Peyer's patch (tissue), 4 donors: ENCODE measurements at regions not wholly inside any gene's neighbourhood (a gene's known extent, or its start where the extent isn't known, plus 50 kb on each side); places are given as distances from the start of the nearest gene placed in this dataset.

Experiments used
- DNase-seq, 3 donors: peaks; one replicate each; pipeline ENCODE4 v3.0.0-alpha.2; 2017 to 2019
- H3K27ac ChIP-seq, 4 donors: fragments of 200-600 bp; sonication (generic); one replicate each; pipeline ENCODE4 v1.5.1; 2016 to 2019
- H3K27me3 ChIP-seq, 2 donors: fragments of 200-600 bp; sonication (generic); one replicate each; pipeline ENCODE4 v1.5.1; 2019
- H3K36me3 ChIP-seq, 3 donors: fragments of 200-600 bp; sonication (generic); one replicate each; pipeline ENCODE4 v1.5.1; 2016 to 2019
- H3K4me1 ChIP-seq, 4 donors: fragments of 200-600 bp; sonication (generic); one replicate each; pipeline ENCODE4 v1.5.1; 2016 to 2019
- H3K4me3 ChIP-seq, 4 donors: fragments of 200-600 bp; sonication (generic); 1 replicate in 3 of 4; 2 replicates in 1 of 4; pipeline ENCODE4 v1.5.1; 2016 to 2019; ENCODE audit warnings: mild to moderate bottlenecking in 1 of 4
- H3K9me3 ChIP-seq, 4 donors: fragments of 200-600 bp; sonication (generic); one replicate each; pipeline ENCODE4 v1.5.1; 2016 to 2019; ENCODE audit warnings: mild to moderate bottlenecking in 1 of 4
- CTCF ChIP-seq, 6 experiments: fragments of 450-650 bp in 4 of 6; fragments of 200-600 bp in 2 of 6; sonication (generic) in 1 of 6; IDR thresholded peaks; one replicate each; pipeline ENCODE4 v1.5.1; 2017 to 2019; ENCODE audit warnings: antibody characterized with exemption in 6 of 6, mild to moderate bottlenecking in 3 of 6, moderate library complexity in 1 of 6
- POLR2A ChIP-seq, 2 donors: fragments of 450-650 bp; IDR thresholded peaks; one replicate each; pipeline ENCODE4 v1.5.1; 2017; ENCODE audit warnings: antibody characterized with exemption in 2 of 2, mild to moderate bottlenecking in 2 of 2, moderate library complexity in 2 of 2

GRCh38 chr14:25215607-25216006 lies 165.7 kb upstream of the STXBP6 start:
- Histone ChIP-seq H3K27me3 (no peaks in the 10 kb centered on the region), H3K9me3 (no peaks in the 10 kb centered on the region), H3K4me1 (peaks cover 0 to 6% (median 0%) of the 10 kb centered on the region in 4 donors), H3K27ac (no peak overlapping the region), H3K36me3 (no peaks in the 10 kb centered on the region), H3K4me3 (no peak overlapping the region)
- TF ChIP-seq CTCF (IDR thresholded peaks at IDR 0.05), result no peak
- no peak for TF ChIP-seq POLR2A (IDR thresholded peaks at IDR 0.05)
- DNase-seq, result no peak

GRCh38 chr14:25197885-25198284 lies 147.9 kb upstream of the STXBP6 start:
- Histone ChIP-seq H3K27ac (no peak overlapping the region), H3K4me3 (no peak overlapping the region), H3K27me3 (no peaks in the 10 kb centered on the region), H3K36me3 (no peaks in the 10 kb centered on the region), H3K4me1 (no peaks in the 10 kb centered on the region), H3K9me3 (peaks cover 0 to 10% (median 2%) of the 10 kb centered on the region in 4 donors)
- TF ChIP-seq POLR2A (IDR thresholded peaks at IDR 0.05), result no peak
- TF ChIP-seq CTCF (IDR thresholded peaks at IDR 0.05), result no peak
- no peak for DNase-seq

DNA sequence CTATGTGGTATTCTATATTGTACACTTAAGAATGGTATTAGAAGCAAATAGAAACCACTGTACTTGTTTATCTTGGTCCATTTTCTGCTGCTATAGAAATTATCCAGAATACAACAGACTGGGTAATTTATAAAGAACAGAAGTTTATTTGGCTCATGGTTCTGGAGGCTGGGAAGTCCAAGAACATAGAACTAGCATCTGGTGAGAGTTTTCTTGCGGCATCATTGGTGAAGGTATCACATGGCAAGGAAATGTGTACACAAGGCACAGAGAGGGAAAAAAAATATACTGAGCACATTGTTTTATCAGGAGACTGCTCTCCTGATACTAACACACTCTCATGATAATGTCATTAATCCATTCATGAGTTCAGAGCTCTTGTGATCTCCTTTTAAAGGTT lies 130.3 kb upstream of the STXBP6 start:
- Histone ChIP-seq H3K27me3 (no peaks in the 10 kb centered on the region), H3K27ac (no peak overlapping the region), H3K36me3 (no peaks in the 10 kb centered on the region), H3K4me1 (no peaks in the 10 kb centered on the region), H3K9me3 (no peaks in the 10 kb centered on the region), H3K4me3 (no peak overlapping the region)
- TF ChIP-seq CTCF (IDR thresholded peaks at IDR 0.05) (no peak), POLR2A (IDR thresholded peaks at IDR 0.05) (no peak)
- DNase-seq, result no peak

DNA sequence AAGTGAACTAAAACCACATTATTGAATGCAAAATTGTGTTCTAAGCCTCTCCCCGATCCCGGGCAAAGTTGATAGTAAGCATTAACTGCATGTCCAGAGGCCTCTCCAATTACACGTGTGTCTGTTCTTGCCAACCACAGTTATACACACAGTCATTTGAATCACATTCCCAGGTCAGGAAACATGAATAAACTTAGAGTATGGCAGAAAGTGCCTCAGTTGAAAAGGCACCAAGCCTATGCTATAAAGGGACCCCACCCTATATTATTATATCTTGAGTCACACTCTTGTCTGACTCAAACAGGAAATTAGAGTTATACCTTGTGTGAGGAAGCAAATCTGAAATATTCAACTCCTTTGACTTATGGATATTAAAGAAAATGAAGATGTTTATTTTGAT lies 128.3 kb upstream of the STXBP6 start:
- no peak for TF ChIP-seq CTCF (IDR thresholded peaks at IDR 0.05)
- no peak for TF ChIP-seq POLR2A (IDR thresholded peaks at IDR 0.05)
- Histone ChIP-seq H3K27ac (peak overlapping the region in 1 of 4 donors; percentile 20), H3K27me3 (no peaks in the 10 kb centered on the region), H3K36me3 (no peaks in the 10 kb centered on the region), H3K4me1 (no peaks in the 10 kb centered on the region), H3K4me3 (no peak overlapping the region), H3K9me3 (no peaks in the 10 kb centered on the region)
- no peak for DNase-seq

GRCh38 chr14:25150934-25151790 lies 101.2 kb upstream of the STXBP6 start:
- Histone ChIP-seq H3K27me3 (peaks cover 0 to 4% of the 10 kb centered on the region in 2 donors), H3K4me3 (no peak overlapping the region), H3K9me3 (no peaks in the 10 kb centered on the region), H3K27ac (no peak overlapping the region), H3K4me1 (no peaks in the 10 kb centered on the region), H3K36me3 (no peaks in the 10 kb centered on the region)
- TF ChIP-seq CTCF (IDR thresholded peaks at IDR 0.05) (peak; percentile 34 to 88 (median 78)), POLR2A (IDR thresholded peaks at IDR 0.05) (no peak)
- DNase-seq, result no peak
